SK-N-MC (cell line): ENCODE measurements at regions not wholly inside any gene's neighbourhood (a gene's known extent, or its start where the extent isn't known, plus 50 kb on each side); places are given as distances from the start of the nearest gene placed in this dataset.
"Not testable (repeated sequence)": the region's sequence is repeated elsewhere in the genome, so short reads cannot be mapped to it uniquely, and the experiment has no call there.

ENCODE experiments used
- EZH2 ChIP-seq: fragments of 200-600 bp; sonication (generic); IDR thresholded peaks from one replicate; pipeline ENCODE4 v1.6.1; 2017; ENCODE audit warnings: antibody characterized with exemption
- FOXP2 ChIP-seq: optimal IDR thresholded peaks from 2 replicates; pipeline ENCODE3; 2011; ENCODE audit warnings: mild to moderate bottlenecking, moderate library complexity; ENCODE audit not compliant: insufficient read depth; ENCODE audit errors: extremely low read length, control extremely low read depth

- not testable (repeated sequence) for TF ChIP-seq FOXP2, EZH2
These were observed 86.5 kb downstream of the XCL2 start for GRCh38 chr1:168457296-168457695.
